Inflammatory macrophage (primary cell): ENCODE measurements at regions not wholly inside any gene's neighbourhood (a gene's known extent, or its start where the extent isn't known, plus 50 kb on each side); places are given as distances from the start of the nearest gene placed in this dataset.
A peak's percentile ranks its signal among the peaks of the same experiment; 100 is the strongest.
"Not testable (repeated sequence)": the region's sequence is repeated elsewhere in the genome, so short reads cannot be mapped to it uniquely, and the experiment has no call there.

Experiments used
- DNase-seq, 2 donors: peaks; one replicate each; pipeline ENCODE4 v3.0.0-alpha.2; 2020 to 2022

DNA sequence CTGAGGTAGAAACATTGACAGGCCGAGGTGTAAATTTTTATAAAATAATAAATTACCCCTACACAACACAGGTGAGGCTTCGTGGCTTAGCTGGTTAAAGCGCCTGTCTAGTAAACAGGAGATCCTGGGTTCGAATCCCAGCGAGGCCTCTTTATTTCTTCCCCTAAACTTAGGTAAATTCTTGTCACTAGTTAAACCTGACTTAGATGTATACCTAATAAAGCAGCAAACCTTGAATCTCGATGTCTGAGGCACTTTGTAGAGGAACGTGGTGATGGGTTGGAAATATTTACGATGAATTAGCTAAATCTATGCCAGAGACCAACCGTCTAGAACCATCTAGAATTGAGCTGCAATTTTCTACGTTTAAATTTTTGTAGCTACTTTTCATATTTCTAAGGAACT, 185.6 kb downstream of the OR2B2 start:
- DNase-seq, result no peak

- DNase-seq, result no peak
These were observed 191.3 kb downstream of the OR2B2 start for GRCh38 chr6:27720607-27721580.

- DNase-seq, result peak in 1 of 2 donors; percentile 1
These were observed 193.2 kb downstream of the OR2B2 start for GRCh38 chr6:27719039-27719438.

GRCh38 chr6:27706431-27706830, 205.8 kb downstream of the OR2B2 start:
- no peak for DNase-seq

- DNase-seq, result no peak
These were observed 211.9 kb downstream of the OR2B2 start for GRCh38 chr6:27700337-27700736.

GRCh38 chr6:27694547-27694874, 217.7 kb downstream of the OR2B2 start:
- DNase-seq, result no peak

- DNase-seq, result peak in 1 of 2 donors; percentile 41
These were observed 218.2 kb downstream of the OR2B2 start for GRCh38 chr6:27693766-27694546.

GRCh38 chr6:27692133-27692532, 219.2 kb upstream of the ZNF184 start:
- DNase-seq, result not testable (repeated sequence)

GRCh38 chr6:27688014-27688586, 215.2 kb upstream of the ZNF184 start:
- DNase-seq, result peak; percentile 62 to 76

DNA sequence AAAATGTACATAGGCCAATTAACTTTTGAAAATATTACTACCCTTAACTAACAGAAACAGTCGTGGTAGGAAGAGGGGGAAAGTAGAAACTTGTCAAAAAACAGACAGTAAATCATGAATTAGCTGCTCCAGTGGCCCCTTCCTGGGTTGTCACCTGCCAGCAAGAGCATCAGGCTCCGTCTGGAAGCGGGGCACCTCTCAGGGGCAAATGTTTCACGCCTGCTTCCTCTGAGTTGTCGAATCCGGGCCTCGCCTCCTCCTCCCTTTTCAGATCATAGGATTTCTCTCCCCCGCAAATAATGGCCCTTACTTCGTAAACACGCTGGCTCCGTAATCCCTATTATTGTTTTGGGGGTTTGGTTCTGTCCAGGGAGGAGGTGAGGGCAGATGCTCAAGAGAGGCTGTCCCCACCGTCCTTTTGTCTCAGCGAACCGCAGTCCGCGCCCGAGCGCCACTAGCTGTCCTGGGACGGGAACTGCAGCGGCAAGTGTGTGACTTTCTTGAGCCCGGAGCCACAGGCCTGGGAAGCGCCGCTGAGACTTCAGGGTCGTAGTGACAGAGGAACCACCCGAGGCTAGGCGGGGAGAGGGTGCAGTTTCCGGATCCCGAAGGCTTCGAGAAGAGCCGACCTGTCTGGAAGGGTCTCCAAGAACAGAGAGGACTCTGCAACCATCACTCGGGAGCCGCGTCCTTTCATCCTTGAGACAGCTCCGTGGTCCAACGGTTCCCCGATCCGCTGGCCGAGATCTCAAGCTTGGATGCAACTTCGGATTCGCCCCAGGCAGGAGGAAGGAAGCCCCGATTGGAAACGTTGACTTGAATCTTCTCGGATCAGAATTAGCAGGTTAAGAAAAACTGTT, 214.5 kb upstream of the ZNF184 start:
- DNase-seq, result peak; percentile 67 to 79

DNA sequence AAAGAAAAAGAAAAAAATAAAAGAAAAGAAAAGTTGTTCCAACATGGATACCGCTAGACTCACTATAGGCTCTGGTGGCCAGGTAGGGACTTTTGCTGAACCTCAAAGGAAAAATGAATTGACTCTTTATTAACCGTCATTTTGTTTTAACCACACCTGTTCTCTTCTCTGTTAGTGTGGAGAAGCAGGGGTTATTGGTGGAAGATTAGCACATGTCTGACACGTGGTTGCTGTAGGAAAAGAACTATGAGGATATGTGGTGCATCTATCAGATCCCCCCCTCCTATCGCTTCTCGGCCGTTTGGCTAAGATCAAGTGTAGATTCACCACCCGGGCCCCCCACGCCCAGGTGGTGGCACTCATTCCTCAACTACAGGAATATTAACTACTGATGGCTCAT, 212.4 kb upstream of the ZNF184 start:
- no peak for DNase-seq

GRCh38 chr6:27684264-27685211, 211.6 kb upstream of the ZNF184 start:
- peak; percentile 50 to 70 for DNase-seq

GRCh38 chr6:27679964-27680694, 207.2 kb upstream of the ZNF184 start:
- no peak for DNase-seq

GRCh38 chr6:27679308-27679963, 206.5 kb upstream of the ZNF184 start:
- no peak for DNase-seq

GRCh38 chr6:27678469-27678868, 205.6 kb upstream of the ZNF184 start:
- DNase-seq, result no peak

- DNase-seq, result no peak
These were observed 202.0 kb upstream of the ZNF184 start for GRCh38 chr6:27674882-27675281.

DNA sequence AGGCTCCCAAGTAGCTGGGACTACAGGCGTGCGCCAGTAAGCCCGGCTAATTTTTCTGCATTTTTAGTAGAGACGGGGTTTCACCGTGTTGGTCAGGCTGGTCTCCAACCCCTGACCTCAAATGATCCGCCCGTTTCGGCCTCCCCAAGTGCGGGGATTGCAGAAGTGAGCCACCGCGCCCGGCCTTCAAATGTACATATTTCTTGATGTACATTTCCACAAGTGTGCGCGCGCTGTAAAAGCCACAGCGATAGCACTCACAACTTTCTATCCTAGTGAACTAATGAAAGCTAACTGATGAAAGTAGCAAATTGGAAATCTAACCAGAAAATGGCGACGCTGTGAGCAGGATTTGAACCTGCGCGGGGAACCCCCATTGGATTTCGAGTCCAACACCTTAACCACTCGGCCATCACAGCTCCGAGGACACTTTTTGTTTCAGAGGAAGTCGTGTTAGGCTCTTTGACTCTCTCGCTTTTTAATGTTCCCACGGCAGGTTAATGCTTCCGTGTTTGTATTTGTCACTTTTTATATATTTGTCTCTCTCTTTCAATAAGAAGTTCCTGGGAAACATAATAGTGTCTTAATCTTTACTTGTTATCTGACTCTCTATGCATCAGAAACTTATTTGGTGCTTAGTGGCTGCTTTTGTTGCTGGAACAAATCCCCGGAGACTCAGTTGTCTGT, 199.4 kb upstream of the ZNF184 start:
- DNase-seq, result no peak

DNA sequence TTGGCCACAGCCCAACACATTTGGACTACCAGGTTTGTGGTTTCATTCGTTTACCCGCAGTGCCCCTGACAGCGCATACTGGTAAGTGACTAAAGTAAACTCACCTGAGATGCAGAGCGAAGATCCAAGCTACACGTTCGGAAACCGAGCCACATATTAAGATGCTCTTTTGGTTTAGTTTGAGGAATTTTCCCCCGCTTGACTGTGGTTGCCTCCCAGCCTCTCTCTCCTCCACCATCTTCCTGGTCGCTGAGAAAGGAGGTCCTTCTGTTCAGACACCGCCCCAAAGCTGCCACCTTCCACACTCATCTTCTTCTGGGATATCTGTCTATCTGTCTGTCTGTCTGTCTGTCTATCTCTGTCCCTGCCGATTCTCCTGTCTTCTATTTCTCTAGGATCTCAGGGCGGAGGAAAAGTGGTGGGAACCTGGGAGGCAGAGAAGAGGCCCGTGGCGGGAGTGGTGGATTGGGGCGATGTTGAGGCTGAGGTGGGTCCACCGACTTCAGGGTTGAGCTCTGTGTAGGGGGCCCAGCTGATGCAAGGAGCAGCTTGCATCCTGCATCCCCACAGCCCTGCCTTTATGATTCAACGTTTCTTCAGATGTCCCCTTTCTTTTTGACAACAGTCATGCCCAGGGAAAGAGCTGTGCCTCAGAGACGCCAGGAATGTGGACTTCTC, 196.9 kb upstream of the ZNF184 start:
- no peak for DNase-seq

DNA sequence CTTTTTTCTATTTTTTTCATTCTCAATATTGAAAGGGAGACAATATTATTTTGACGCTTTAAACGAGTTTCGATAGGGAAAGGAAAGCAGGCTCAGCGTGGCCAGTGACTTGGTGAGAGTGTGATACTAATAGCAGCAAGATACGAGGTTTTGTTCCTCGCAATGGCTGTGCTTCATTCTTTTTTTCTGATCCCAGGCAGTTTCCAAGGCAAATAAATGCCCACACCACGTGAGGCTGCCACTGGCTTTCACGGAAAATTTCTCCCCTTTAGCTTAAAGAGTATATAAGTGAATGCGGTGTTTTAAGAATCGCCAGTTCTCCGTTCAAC, 196.4 kb upstream of the ZNF184 start:
- no peak for DNase-seq
